ENCODE measurements at regions not wholly inside any gene's neighbourhood (a gene's known extent, or its start where the extent isn't known, plus 50 kb on each side); places are given as distances from the start of the nearest gene placed in this dataset.

GRCh38 chr1:58976294-58976693 is 192.4 kb upstream of the JUN start:
- TF ChIP-seq POLR2A (IDR thresholded peaks at IDR 0.05) = no peak
- no peak for TF ChIP-seq CTCF (IDR thresholded peaks at IDR 0.05)

All from uterus (tissue), 2 donors.